ENCODE measurements at regions not wholly inside any gene's neighbourhood (a gene's known extent, or its start where the extent isn't known, plus 50 kb on each side); places are given as distances from the start of the nearest gene placed in this dataset.

- Histone ChIP-seq H3K27ac (ENCODE audit: low read depth, low read length) (no peak overlapping the region), H3K79me2 (ENCODE audit: insufficient read depth, low read length) (no peaks in the 10 kb centered on the region), H3K36me3 (ENCODE audit: control insufficient read depth in 1 of 2, insufficient read depth in 2 of 2, low read length in 2 of 2) (no peaks in the 10 kb centered on the region), H3K9me3 (ENCODE audit: control insufficient read depth in 1 of 2, insufficient read depth in 1 of 2, low read depth in 1 of 2, low read length in 2 of 2) (no peaks in the 10 kb centered on the region), H3K9me2 (ENCODE audit: insufficient read depth) (no peaks in the 10 kb centered on the region), H3K4me3 (replicated peaks in 1 of 2; ENCODE audit: low read depth in 1 of 2, low read length in 2 of 2) (no peak overlapping the region), H4K20me1 (ENCODE audit: insufficient read depth) (no peaks in the 10 kb centered on the region), H3K4me1 (ENCODE audit: control insufficient read depth in 1 of 2, insufficient read depth in 2 of 2, low read length in 2 of 2) (no peaks in the 10 kb centered on the region), H3K27me3 (ENCODE audit: insufficient read depth, low read length) (no peaks in the 10 kb centered on the region), H2AFZ (ENCODE audit: low read depth, low read length, poor library complexity, severe bottlenecking) (no peak overlapping the region), H3K4me2 (ENCODE audit: low read length) (no peak overlapping the region), H3K9ac (ENCODE audit: low read length) (no peak overlapping the region)
- ATAC-seq (no peak), DNase-seq (ENCODE audit: low read depth, low spot score) (no peak)
- POLR2A ChIA-PET, result no interaction called here
- BruUV-seq (replicated peaks), result no TSS peak
- intact Hi-C loops (cut with micrococcal nuclease), result no loop called here
- CTCF ChIA-PET, result no interaction called here
- TF ChIP-seq ELF1 (IDR thresholded peaks at IDR 0.05; ENCODE audit: borderline replicate concordance, low read depth), result no peak
- TF ChIP-seq SIN3A (IDR thresholded peaks at IDR 0.05; ENCODE audit: low read depth), result no peak
- TF ChIP-seq YY1 (IDR thresholded peaks at IDR 0.05; ENCODE audit: extremely low read depth, insufficient replicate concordance, low read depth, low read length), result no peak
- TF ChIP-seq ZNF274 (IDR thresholded peaks at IDR 0.05; ENCODE audit: low read depth, low read length), result no peak
- no peak for TF ChIP-seq EZH2phosphoT487 (IDR thresholded peaks at IDR 0.05; ENCODE audit: borderline replicate concordance)
- TF ChIP-seq, protein P1, sequence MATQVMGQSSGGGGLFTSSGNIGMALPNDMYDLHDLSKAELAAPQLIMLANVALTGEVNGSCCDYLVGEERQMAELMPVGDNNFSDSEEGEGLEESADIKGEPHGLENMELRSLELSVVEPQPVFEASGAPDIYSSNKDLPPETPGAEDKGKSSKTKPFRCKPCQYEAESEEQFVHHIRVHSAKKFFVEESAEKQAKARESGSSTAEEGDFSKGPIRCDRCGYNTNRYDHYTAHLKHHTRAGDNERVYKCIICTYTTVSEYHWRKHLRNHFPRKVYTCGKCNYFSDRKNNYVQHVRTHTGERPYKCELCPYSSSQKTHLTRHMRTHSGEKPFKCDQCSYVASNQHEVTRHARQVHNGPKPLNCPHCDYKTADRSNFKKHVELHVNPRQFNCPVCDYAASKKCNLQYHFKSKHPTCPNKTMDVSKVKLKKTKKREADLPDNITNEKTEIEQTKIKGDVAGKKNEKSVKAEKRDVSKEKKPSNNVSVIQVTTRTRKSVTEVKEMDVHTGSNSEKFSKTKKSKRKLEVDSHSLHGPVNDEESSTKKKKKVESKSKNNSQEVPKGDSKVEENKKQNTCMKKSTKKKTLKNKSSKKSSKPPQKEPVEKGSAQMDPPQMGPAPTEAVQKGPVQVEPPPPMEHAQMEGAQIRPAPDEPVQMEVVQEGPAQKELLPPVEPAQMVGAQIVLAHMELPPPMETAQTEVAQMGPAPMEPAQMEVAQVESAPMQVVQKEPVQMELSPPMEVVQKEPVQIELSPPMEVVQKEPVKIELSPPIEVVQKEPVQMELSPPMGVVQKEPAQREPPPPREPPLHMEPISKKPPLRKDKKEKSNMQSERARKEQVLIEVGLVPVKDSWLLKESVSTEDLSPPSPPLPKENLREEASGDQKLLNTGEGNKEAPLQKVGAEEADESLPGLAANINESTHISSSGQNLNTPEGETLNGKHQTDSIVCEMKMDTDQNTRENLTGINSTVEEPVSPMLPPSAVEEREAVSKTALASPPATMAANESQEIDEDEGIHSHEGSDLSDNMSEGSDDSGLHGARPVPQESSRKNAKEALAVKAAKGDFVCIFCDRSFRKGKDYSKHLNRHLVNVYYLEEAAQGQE (IDR thresholded peaks at IDR 0.05; ENCODE audit: low read depth), result no peak
- no peak for TF ChIP-seq RAD21 (IDR thresholded peaks at IDR 0.05; ENCODE audit: low read depth)
- no peak for TF ChIP-seq POLR2A (IDR thresholded peaks at IDR 0.05; ENCODE audit: borderline replicate concordance, extremely low read depth, insufficient read depth, insufficient read length)
- TF ChIP-seq JUND (IDR thresholded peaks at IDR 0.05), result no peak
- no peak for TF ChIP-seq POLR2AphosphoS5 (IDR thresholded peaks at IDR 0.05; ENCODE audit: low read depth, low read length)
- no peak for TF ChIP-seq SP1 (IDR thresholded peaks at IDR 0.05; ENCODE audit: low read depth)
- TF ChIP-seq MAX (IDR thresholded peaks at IDR 0.05), result no peak
- no peak for TF ChIP-seq ATF3 (IDR thresholded peaks at IDR 0.05)
- TF ChIP-seq FOSL1 (IDR thresholded peaks at IDR 0.05; ENCODE audit: low read depth), result no peak
- TF ChIP-seq CEBPB (IDR thresholded peaks at IDR 0.05; ENCODE audit: low read depth), result no peak
- no peak for TF ChIP-seq CBX3 (IDR thresholded peaks at IDR 0.05; ENCODE audit: low read depth)
- TF ChIP-seq ZBTB33 (IDR thresholded peaks at IDR 0.05; ENCODE audit: extremely low read depth, insufficient replicate concordance, low read length), result no peak
- TF ChIP-seq TCF7L2 (IDR thresholded peaks at IDR 0.05; ENCODE audit: borderline replicate concordance, extremely low read depth, insufficient read depth, insufficient read length), result no peak
- TF ChIP-seq EZH2 (IDR thresholded peaks at IDR 0.05), result no peak
- RAD21 ChIA-PET (ENCODE audit: low non-redundant PET in 1 of 2, low total read pairs in 2 of 2, uncharacterized antibody in 2 of 2, unreplicated experiment in 2 of 2), result no interaction called here
Measured at GRCh38 chr1:222021129-222021528, 279.2 kb upstream of the DUSP10 start.

All from HCT116 (cell line).